ENCODE measurements at regions not wholly inside any gene's neighbourhood (a gene's known extent, or its start where the extent isn't known, plus 50 kb on each side); places are given as distances from the start of the nearest gene placed in this dataset.

GRCh38 chr14:58947156-58947555 lies 241.3 kb upstream of the DAAM1 start:
- DNase-seq (ENCODE audit: extremely low spot score), result no peak
- TF ChIP-seq CTCF (IDR thresholded peaks at IDR 0.05; ENCODE audit: control extremely low read depth, extremely low read depth, low read depth, missing control alignments), result no peak
- POLR2A ChIA-PET, result no interaction called here
- CTCF ChIA-PET, result interaction anchor here (0.8 to 1.5 kb wide), 5 partner anchors 8 to 84 kb away, joined by 3 to 4 read pairs (median 3); no protein-coding TSS in a partner anchor

GRCh38 chr14:58947814-58948445 lies 240.5 kb upstream of the DAAM1 start:
- ChIA-PET POLR2A (no interaction called here), CTCF (interaction anchor here (0.8 to 1.4 kb wide), 2 partner anchors 15 to 19 kb away, joined by 3 read pairs; no protein-coding TSS in a partner anchor)
- TF ChIP-seq CTCF (IDR thresholded peaks at IDR 0.05; ENCODE audit: control extremely low read depth, extremely low read depth, low read depth, missing control alignments), result no peak
- DNase-seq (ENCODE audit: extremely low spot score), result no peak

GRCh38 chr14:58950555-58950954 lies 237.9 kb upstream of the DAAM1 start:
- no peak for DNase-seq (ENCODE audit: extremely low spot score)
- ChIA-PET CTCF (no interaction called here), POLR2A (no interaction called here)
- TF ChIP-seq CTCF (IDR thresholded peaks at IDR 0.05; ENCODE audit: control extremely low read depth, extremely low read depth, low read depth, missing control alignments), result no peak

GRCh38 chr14:58951143-58951542 lies 237.3 kb upstream of the DAAM1 start:
- ChIA-PET POLR2A (no interaction called here), CTCF (no interaction called here)

GRCh38 chr14:58954052-58954451 lies 234.4 kb upstream of the DAAM1 start:
- ChIA-PET CTCF (interaction anchor here (1.0 to 2.1 kb wide), 2 partner anchors 8 to 11 kb away, joined by 3 to 5 read pairs; no protein-coding TSS in a partner anchor), POLR2A (no interaction called here)
- no peak for TF ChIP-seq CTCF (IDR thresholded peaks at IDR 0.05; ENCODE audit: control extremely low read depth, extremely low read depth, low read depth, missing control alignments)
- DNase-seq (ENCODE audit: extremely low spot score), result no peak

More at GRCh38 chr14:58951143-58951542, 237.3 kb upstream of the DAAM1 start:
- no peak for TF ChIP-seq CTCF (IDR thresholded peaks at IDR 0.05; ENCODE audit: control extremely low read depth, extremely low read depth, low read depth, missing control alignments)
- no peak for DNase-seq (ENCODE audit: extremely low spot score)

GRCh38 chr14:58954901-58955861 lies 233.3 kb upstream of the DAAM1 start:
- peak; percentile 15 for DNase-seq (ENCODE audit: extremely low spot score)
- CTCF ChIA-PET, result interaction anchor here (1.0 to 2.1 kb wide), 3 partner anchors 9 to 13 kb away, joined by 3 to 5 read pairs (median 3); no protein-coding TSS in a partner anchor
- POLR2A ChIA-PET, result no interaction called here
- TF ChIP-seq CTCF (IDR thresholded peaks at IDR 0.05; ENCODE audit: control extremely low read depth, extremely low read depth, low read depth, missing control alignments), result no peak
